Tibial artery (tissue), 4 donors: ENCODE measurements at regions not wholly inside any gene's neighbourhood (a gene's known extent, or its start where the extent isn't known, plus 50 kb on each side); places are given as distances from the start of the nearest gene placed in this dataset.

Experiments used
- DNase-seq, 2 donors: peaks; one replicate each; pipeline ENCODE4 v3.0.0-alpha.2; 2019
- H3K27ac ChIP-seq, 2 donors: fragments of 200-600 bp; sonication (generic) in 1 of 2; 1 replicate in 1 of 2; 2 replicates in 1 of 2; pipeline ENCODE4 v1.5.1; 2018 to 2019; ENCODE audit warnings: mild to moderate bottlenecking in 1 of 2
- H3K27me3 ChIP-seq, 2 donors: fragments of 200-600 bp; sonication (generic) in 1 of 2; one replicate each; pipeline versions ENCODE4 v1.5.1 to v1.6.0; 2016 to 2019
- H3K36me3 ChIP-seq, 3 donors: fragments of 200-600 bp; sonication (generic) in 2 of 3; one replicate each; pipeline ENCODE4 v1.5.1; 2016 to 2019; ENCODE audit warnings: mild to moderate bottlenecking in 2 of 3
- H3K4me1 ChIP-seq, 4 donors: fragments of 200-600 bp; sonication (generic) in 2 of 4; 1 replicate in 3 of 4; 2 replicates in 1 of 4; pipeline ENCODE4 v1.5.1; 2016 to 2019
- H3K4me3 ChIP-seq, 2 donors: fragments of 200-600 bp; sonication (generic) in 1 of 2; 1 replicate in 1 of 2; 2 replicates in 1 of 2; pipeline ENCODE4 v1.5.1; 2018 to 2019; ENCODE audit warnings: mild to moderate bottlenecking in 2 of 2
- H3K9me3 ChIP-seq, 3 donors: fragments of 200-600 bp; sonication (generic) in 1 of 3; one replicate each; pipeline ENCODE4 v1.5.1; 2016 to 2019
- intact Hi-C: fragments of 100-400 bp; cut with DNase I; formaldehyde crosslinking; loops from one replicate; pipeline ENCODE4 v1.15.0; 2023; ENCODE audit warnings: low total_unique reads
- TF ChIP-seq, protein P1 (sequence below), 2 experiments: fragments of 200-600 bp in 1 of 2; fragments of 450-650 bp in 1 of 2; IDR thresholded peaks; one replicate each; pipeline ENCODE4 v1.5.1; 2017 to 2019; ENCODE audit warnings: antibody characterized with exemption in 2 of 2, mild to moderate bottlenecking in 1 of 2, moderate library complexity in 1 of 2

DNA sequence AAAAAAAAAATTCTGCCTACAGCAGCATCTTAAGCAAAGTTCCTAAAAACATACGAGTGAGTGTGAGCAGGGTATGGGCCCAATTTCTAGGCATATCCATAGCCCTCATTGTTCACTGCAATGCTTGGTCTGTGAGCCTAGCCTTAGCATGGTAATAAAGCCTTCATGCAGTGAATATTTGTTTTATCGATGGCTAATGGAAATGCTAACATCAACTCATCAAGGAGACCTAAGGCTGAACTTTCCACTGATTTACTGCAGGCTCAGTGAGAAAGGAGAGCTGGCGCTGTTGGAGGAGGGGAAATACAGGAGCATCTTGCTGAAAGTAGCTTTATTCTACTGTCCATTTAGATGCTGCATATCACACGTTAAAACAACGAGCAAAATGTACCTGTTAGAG, 139.6 kb upstream of the DTNBP1 start:
- H3K9me3 ChIP-seq, result no peaks in the 10 kb centered on the region
- no peaks in the 10 kb centered on the region for H3K27me3 ChIP-seq
- H3K4me3 ChIP-seq, result no peak overlapping the region
- TF ChIP-seq, protein P1, sequence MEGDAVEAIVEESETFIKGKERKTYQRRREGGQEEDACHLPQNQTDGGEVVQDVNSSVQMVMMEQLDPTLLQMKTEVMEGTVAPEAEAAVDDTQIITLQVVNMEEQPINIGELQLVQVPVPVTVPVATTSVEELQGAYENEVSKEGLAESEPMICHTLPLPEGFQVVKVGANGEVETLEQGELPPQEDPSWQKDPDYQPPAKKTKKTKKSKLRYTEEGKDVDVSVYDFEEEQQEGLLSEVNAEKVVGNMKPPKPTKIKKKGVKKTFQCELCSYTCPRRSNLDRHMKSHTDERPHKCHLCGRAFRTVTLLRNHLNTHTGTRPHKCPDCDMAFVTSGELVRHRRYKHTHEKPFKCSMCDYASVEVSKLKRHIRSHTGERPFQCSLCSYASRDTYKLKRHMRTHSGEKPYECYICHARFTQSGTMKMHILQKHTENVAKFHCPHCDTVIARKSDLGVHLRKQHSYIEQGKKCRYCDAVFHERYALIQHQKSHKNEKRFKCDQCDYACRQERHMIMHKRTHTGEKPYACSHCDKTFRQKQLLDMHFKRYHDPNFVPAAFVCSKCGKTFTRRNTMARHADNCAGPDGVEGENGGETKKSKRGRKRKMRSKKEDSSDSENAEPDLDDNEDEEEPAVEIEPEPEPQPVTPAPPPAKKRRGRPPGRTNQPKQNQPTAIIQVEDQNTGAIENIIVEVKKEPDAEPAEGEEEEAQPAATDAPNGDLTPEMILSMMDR (IDR thresholded peaks at IDR 0.05), result no peak
- no peaks in the 10 kb centered on the region for H3K36me3 ChIP-seq
- H3K4me1 ChIP-seq, result peaks cover 0 to 2% (median 0%) of the 10 kb centered on the region in 4 donors
- H3K27ac ChIP-seq, result no peak overlapping the region
- DNase-seq, result no peak
- intact Hi-C loops, result no loop called here

DNA sequence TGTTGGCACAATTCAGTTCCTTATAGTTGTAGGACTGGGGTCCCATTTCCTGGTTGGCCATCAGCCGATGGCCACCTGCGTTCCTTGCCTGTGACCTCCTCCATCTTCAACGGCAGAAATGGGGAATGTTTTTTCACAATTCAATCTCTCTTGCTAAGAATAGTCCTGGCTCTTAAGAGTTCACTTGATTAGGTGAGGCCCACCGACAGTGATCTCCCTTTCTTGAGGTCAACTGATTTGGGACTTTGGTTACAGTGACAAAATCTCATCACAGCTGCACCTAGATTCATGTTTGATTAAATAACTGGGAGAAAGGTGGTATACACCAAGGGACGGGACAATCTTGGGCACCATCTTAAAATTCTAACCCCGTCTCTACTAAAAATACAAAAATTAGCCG, 139.1 kb upstream of the DTNBP1 start:
- H3K27me3 ChIP-seq, result no peaks in the 10 kb centered on the region
- H3K4me3 ChIP-seq, result no peak overlapping the region
- intact Hi-C loops, result no loop called here
- H3K4me1 ChIP-seq, result peaks cover 0 to 7% (median under 1%) of the 10 kb centered on the region in 4 donors
- TF ChIP-seq, protein P1 (IDR thresholded peaks at IDR 0.05), result no peak
- H3K27ac ChIP-seq, result no peak overlapping the region
- no peaks in the 10 kb centered on the region for H3K36me3 ChIP-seq
- DNase-seq, result no peak
- no peaks in the 10 kb centered on the region for H3K9me3 ChIP-seq

DNA sequence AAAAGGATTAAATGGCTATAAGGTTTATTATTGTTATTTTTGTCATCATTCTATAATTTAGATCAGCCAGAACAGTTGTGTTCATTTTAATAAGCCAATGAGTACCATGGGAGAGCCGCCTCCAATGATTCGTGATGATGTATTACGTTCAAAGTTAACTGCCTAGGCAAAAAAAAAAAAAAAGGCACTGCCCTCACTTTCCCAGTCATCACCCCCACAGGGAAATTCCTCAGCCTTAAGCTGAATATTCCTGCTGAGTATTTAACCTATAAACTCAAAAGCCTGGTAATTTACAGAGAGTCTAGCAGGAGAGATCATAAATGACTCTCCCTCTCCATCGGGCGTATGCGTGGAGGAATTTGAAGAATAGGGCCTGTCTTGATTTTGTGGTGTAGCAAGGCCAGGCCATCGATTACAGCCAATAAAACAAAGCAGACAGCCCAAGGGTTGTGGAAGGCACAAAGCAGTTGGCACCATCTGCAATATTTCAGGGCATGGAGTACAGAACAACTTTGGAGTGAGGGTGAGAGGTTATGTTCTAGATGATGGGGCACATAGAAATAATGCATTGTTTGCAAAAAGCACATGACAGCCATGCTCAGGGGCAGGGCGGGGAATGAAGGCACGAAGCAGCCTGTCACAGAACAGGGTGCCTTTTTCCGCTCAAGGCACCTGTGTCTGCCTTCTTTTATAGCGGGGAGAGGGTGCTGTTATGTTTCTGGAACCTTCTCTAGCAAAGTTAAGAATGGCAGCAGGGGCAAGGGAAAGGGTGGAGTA, 138.2 kb upstream of the DTNBP1 start:
- H3K27ac ChIP-seq, result no peak overlapping the region
- H3K4me3 ChIP-seq, result no peak overlapping the region
- H3K9me3 ChIP-seq, result no peaks in the 10 kb centered on the region
- no peaks in the 10 kb centered on the region for H3K27me3 ChIP-seq
- DNase-seq, result no peak
- TF ChIP-seq, protein P1 (IDR thresholded peaks at IDR 0.05), result no peak
- no peaks in the 10 kb centered on the region for H3K36me3 ChIP-seq
- intact Hi-C loops, result no loop called here
- peaks cover 0 to 16% (median 8%) of the 10 kb centered on the region in 4 donors for H3K4me1 ChIP-seq

DNA sequence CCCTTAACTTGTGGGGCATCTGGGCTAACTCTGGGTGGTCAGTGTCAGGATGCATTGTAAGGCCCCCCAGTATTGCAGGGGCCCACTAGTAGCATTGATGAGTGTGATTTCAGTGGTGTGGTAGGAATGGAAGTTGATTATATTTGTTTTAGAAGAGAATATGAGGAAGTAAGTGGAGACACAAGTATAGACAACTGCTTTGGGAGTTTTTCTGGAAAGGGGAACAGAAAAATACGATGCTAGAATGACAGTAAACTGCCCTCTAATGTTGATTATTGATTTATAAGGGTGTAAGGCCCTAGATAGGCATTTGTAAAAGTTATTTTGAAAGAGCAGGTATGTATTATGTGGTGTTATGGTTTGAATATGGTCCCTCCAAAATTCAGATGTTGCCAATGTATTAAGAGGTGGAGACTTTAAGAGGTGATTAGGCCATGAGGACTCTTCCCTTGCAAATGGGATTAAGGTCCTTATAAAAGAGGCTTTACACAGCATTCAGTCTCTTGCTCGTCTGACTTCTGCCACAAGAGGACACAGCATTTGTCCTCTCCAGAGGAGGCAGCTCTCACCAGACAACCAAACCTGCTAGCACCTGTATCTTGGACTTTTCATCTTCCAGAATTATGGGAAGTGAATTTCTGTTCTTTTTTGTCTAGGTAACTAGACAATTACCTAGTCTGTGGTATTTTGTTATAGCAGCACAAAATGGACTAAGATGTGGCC, 135.9 kb upstream of the DTNBP1 start:
- Histone ChIP-seq H3K4me1 (peaks cover 0 to 24% (median 11%) of the 10 kb centered on the region in 4 donors), H3K4me3 (no peak overlapping the region), H3K27ac (no peak overlapping the region), H3K27me3 (no peaks in the 10 kb centered on the region), H3K9me3 (no peaks in the 10 kb centered on the region), H3K36me3 (no peaks in the 10 kb centered on the region)
- TF ChIP-seq, protein P1 (IDR thresholded peaks at IDR 0.05), result no peak
- DNase-seq, result no peak
- intact Hi-C loops, result no loop called here

DNA sequence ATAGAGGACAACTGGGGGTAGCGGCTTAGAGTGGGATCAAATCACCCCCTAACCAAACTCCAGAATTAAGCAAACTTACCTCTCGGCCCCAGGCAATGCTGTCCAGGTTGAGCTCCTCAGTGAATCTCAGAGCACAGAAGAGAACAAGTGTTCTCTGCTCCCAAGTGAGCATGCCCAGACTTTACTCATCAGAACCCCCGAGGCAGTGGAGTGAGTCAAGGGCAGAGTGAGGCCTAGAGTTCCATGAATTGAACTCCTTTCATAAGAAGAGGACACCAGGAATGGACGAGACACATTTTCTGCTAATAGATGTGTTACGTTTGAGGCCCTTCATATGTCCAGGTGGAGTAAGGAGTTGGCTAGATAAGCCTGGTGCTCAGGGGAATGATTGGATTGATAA, 134.0 kb upstream of the DTNBP1 start:
- H3K27me3 ChIP-seq, result no peaks in the 10 kb centered on the region
- no peaks in the 10 kb centered on the region for H3K36me3 ChIP-seq
- no peaks in the 10 kb centered on the region for H3K9me3 ChIP-seq
- no peak for DNase-seq
- intact Hi-C loops, result no loop called here
- H3K4me3 ChIP-seq, result no peak overlapping the region
- no peak overlapping the region for H3K27ac ChIP-seq
- TF ChIP-seq, protein P1 (IDR thresholded peaks at IDR 0.05), result no peak
- H3K4me1 ChIP-seq, result peaks cover 0 to 28% (median 11%) of the 10 kb centered on the region in 4 donors
